ENCODE measurements at regions not wholly inside any gene's neighbourhood (a gene's known extent, or its start where the extent isn't known, plus 50 kb on each side); places are given as distances from the start of the nearest gene placed in this dataset.

GRCh38 chr15:46242935-46243334 is 608.1 kb downstream of the SQOR start:
- no peak for DNase-seq (ENCODE audit: low read depth in 2 of 2)

GRCh38 chr15:46251903-46252302 is 617.1 kb downstream of the SQOR start:
- DNase-seq (ENCODE audit: low read depth in 2 of 2) = no peak

GRCh38 chr15:46258056-46258455 is 623.2 kb downstream of the SQOR start:
- DNase-seq (ENCODE audit: low read depth in 2 of 2) = no peak

GRCh38 chr15:46260937-46261336 is 626.1 kb downstream of the SQOR start:
- DNase-seq (ENCODE audit: low read depth in 2 of 2) = no peak

GRCh38 chr15:46265664-46266347 is 631.0 kb downstream of the SQOR start:
- DNase-seq (ENCODE audit: low read depth in 2 of 2) = no peak

GRCh38 chr15:46266661-46267060 is 631.8 kb downstream of the SQOR start:
- no peak for DNase-seq (ENCODE audit: low read depth in 2 of 2)

- DNase-seq (ENCODE audit: low read depth in 2 of 2) = no peak
These were observed 635.8 kb downstream of the SQOR start for GRCh38 chr15:46270481-46271147.

- no peak for DNase-seq (ENCODE audit: low read depth in 2 of 2)
These were observed 640.9 kb downstream of the SQOR start for GRCh38 chr15:46275701-46276100.

- DNase-seq (ENCODE audit: low read depth in 2 of 2) = no peak
These were observed 642.6 kb downstream of the SQOR start for GRCh38 chr15:46277451-46277850.

- DNase-seq (ENCODE audit: low read depth in 2 of 2) = no peak
These were observed 643.2 kb downstream of the SQOR start for GRCh38 chr15:46278062-46278461.

- no peak for DNase-seq (ENCODE audit: low read depth in 2 of 2)
These were observed 643.8 kb downstream of the SQOR start for GRCh38 chr15:46278486-46279090.

- no peak for DNase-seq (ENCODE audit: low read depth in 2 of 2)
These were observed 646.1 kb downstream of the SQOR start for GRCh38 chr15:46280762-46281542.

- DNase-seq (ENCODE audit: low read depth in 2 of 2) = no peak
These were observed 658.7 kb downstream of the SQOR start for GRCh38 chr15:46293550-46293949.

GRCh38 chr15:46296002-46296401 is 661.2 kb downstream of the SQOR start:
- DNase-seq (ENCODE audit: low read depth in 2 of 2) = no peak

- DNase-seq (ENCODE audit: low read depth in 2 of 2) = no peak
These were observed 662.0 kb downstream of the SQOR start for GRCh38 chr15:46296797-46297196.

- no peak for DNase-seq (ENCODE audit: low read depth in 2 of 2)
These were observed 662.9 kb downstream of the SQOR start for GRCh38 chr15:46297766-46298165.

- no peak for DNase-seq (ENCODE audit: low read depth in 2 of 2)
These were observed 665.9 kb downstream of the SQOR start for GRCh38 chr15:46300716-46301115.

- DNase-seq (ENCODE audit: low read depth in 2 of 2) = no peak
These were observed 666.5 kb downstream of the SQOR start for GRCh38 chr15:46301291-46301690.

- DNase-seq (ENCODE audit: low read depth in 2 of 2) = no peak
These were observed 667.0 kb downstream of the SQOR start for GRCh38 chr15:46301826-46302225.

GRCh38 chr15:46304321-46304720 is 669.5 kb downstream of the SQOR start:
- DNase-seq (ENCODE audit: low read depth in 2 of 2) = peak in 1 of 2 donors; percentile 4

- no peak for DNase-seq (ENCODE audit: low read depth in 2 of 2)
These were observed 672.9 kb downstream of the SQOR start for GRCh38 chr15:46307746-46308145.

GRCh38 chr15:46309914-46310313 is 675.1 kb downstream of the SQOR start:
- no peak for DNase-seq (ENCODE audit: low read depth in 2 of 2)
